CD4-positive, alpha-beta T cell (primary cell): ENCODE measurements at regions not wholly inside any gene's neighbourhood (a gene's known extent, or its start where the extent isn't known, plus 50 kb on each side); places are given as distances from the start of the nearest gene placed in this dataset.

Source experiments
- ATAC-seq: fragments of 200-7000 bp; cut with Tn5 transposase; one replicate; pipeline ENCODE4 v1.10.0; 2022; ENCODE audit warnings: mild to moderate bottlenecking; ENCODE audit not compliant: poor library complexity
- CTCF ChIA-PET: fragments of 350-600 bp; sonication (Branson Sonifier 250); formaldehyde crosslinking; loops from one replicate; lab custom pipeline; 2021; ENCODE audit warnings: antibody characterized with exemption, inconsistent platforms; lab: Charles Lee
- POLR2A ChIA-PET: fragments of 350-600 bp; sonication (Branson Sonifier 250); formaldehyde crosslinking; loops from one replicate; lab custom pipeline; 2021; ENCODE audit warnings: antibody characterized with exemption, inconsistent platforms; lab: Charles Lee
- DNase-seq, 14 experiments: peaks; one replicate each; pipeline ENCODE4 v3.0.0-alpha.2; 2013 to 2020; ENCODE audit warnings: mixed read lengths in 2 of 14
- H3K27ac ChIP-seq, 2 donors: one replicate each; pipeline versions ENCODE4 v1.5.1 to v1.7.0; 2013; ENCODE audit warnings: low read length in 2 of 2, low read depth in 1 of 2, mild to moderate bottlenecking in 1 of 2
- H3K27me3 ChIP-seq, 2 experiments: 1 replicate in 1 of 2; 2 replicates in 1 of 2; pipeline versions ENCODE4 v1.6.1 to v1.7.0; 2013; ENCODE audit warnings: low read length in 2 of 2, control low read depth in 1 of 2, mild to moderate bottlenecking in 1 of 2, moderate library complexity in 1 of 2; ENCODE audit not compliant: insufficient read depth in 2 of 2, control insufficient read depth in 1 of 2
- H3K36me3 ChIP-seq: one replicate; pipeline ENCODE4 v1.6.1; 2013; ENCODE audit warnings: low read length, control low read depth; ENCODE audit not compliant: insufficient read depth
- H3K4me1 ChIP-seq: one replicate; pipeline ENCODE4 v1.6.1; 2013; ENCODE audit warnings: low read length, control low read depth; ENCODE audit not compliant: insufficient read depth
- H3K4me3 ChIP-seq: one replicate; pipeline ENCODE4 v1.5.1; 2013; ENCODE audit warnings: mild to moderate bottlenecking, low read length, moderate library complexity
- H3K9me3 ChIP-seq, 2 experiments: 1 replicate in 1 of 2; 2 replicates in 1 of 2; pipeline versions ENCODE4 v1.6.1 to v1.7.0; 2013; ENCODE audit warnings: low read length in 2 of 2, mild to moderate bottlenecking in 2 of 2, control low read depth in 1 of 2, moderate library complexity in 1 of 2; ENCODE audit not compliant: control insufficient read depth in 1 of 2, insufficient read depth in 1 of 2
- H3K27ac Mint-ChIP-seq: one replicate; pipeline ENCODE4 v1.8.0; 2020; ENCODE audit warnings: mixed read lengths
- H3K27me3 Mint-ChIP-seq: one replicate; pipeline ENCODE4 v1.8.0; 2021; ENCODE audit warnings: mixed read lengths
- H3K36me3 Mint-ChIP-seq: one replicate; pipeline ENCODE4 v1.8.0; 2021; ENCODE audit warnings: low read depth, mixed read lengths
- H3K4me1 Mint-ChIP-seq: one replicate; pipeline ENCODE4 v1.8.0; 2021; ENCODE audit warnings: low read depth, mixed read lengths
- H3K4me3 Mint-ChIP-seq: one replicate; pipeline ENCODE4 v1.8.0; 2020; ENCODE audit warnings: mild to moderate bottlenecking, mixed read lengths
- H3K9me3 Mint-ChIP-seq: one replicate; pipeline ENCODE4 v1.8.0; 2020; ENCODE audit warnings: mixed read lengths
- CTCF ChIP-seq: fragments of 200-600 bp; IDR thresholded peaks from one replicate; pipeline ENCODE4 v1.8.0; 2022; ENCODE audit warnings: antibody characterized with exemption, mild to moderate bottlenecking
- intact Hi-C, 2 experiments: fragments of 100-400 bp; cut with DNase I in 1 of 2; cut with micrococcal nuclease in 1 of 2; formaldehyde crosslinking; loops; one replicate each; pipeline versions ENCODE4 v1.15.1 to v1.9.0; 2023 to 2025; cut with DNase I, micrococcal nuclease

GRCh38 chr5:116773926-116774325 is 199.3 kb upstream of the SEMA6A start:
- Histone ChIP-seq H3K4me1 (no peaks in the 10 kb centered on the region), H3K9me3 (no peaks in the 10 kb centered on the region), H3K27ac (no peak overlapping the region), H3K4me3 (no peak overlapping the region), H3K27me3 (no peaks in the 10 kb centered on the region), H3K36me3 (no peaks in the 10 kb centered on the region)
- no peak overlapping the region for H3K4me3 Mint-ChIP-seq
- ATAC-seq (no peak), DNase-seq (no peak)
- intact Hi-C loops: no loop called here
- no peaks in the 10 kb centered on the region for H3K4me1 Mint-ChIP-seq
- no peaks in the 10 kb centered on the region for H3K36me3 Mint-ChIP-seq
- H3K27ac Mint-ChIP-seq: no peak overlapping the region
- no peak for TF ChIP-seq CTCF
- ChIA-PET CTCF (no interaction called here), POLR2A (no interaction called here)
- no peaks in the 10 kb centered on the region for H3K27me3 Mint-ChIP-seq
- no peaks in the 10 kb centered on the region for H3K9me3 Mint-ChIP-seq

GRCh38 chr5:116772806-116773205 is 198.2 kb upstream of the SEMA6A start:
- no peaks in the 10 kb centered on the region for H3K9me3 Mint-ChIP-seq
- no peak for DNase-seq
- intact Hi-C loops: no loop called here
- no peaks in the 10 kb centered on the region for H3K36me3 ChIP-seq
- no peaks in the 10 kb centered on the region for H3K36me3 Mint-ChIP-seq
- ChIA-PET CTCF (no interaction called here), POLR2A (no interaction called here)
- TF ChIP-seq CTCF: no peak
- H3K27me3 Mint-ChIP-seq: no peaks in the 10 kb centered on the region
- H3K27me3 ChIP-seq: no peaks in the 10 kb centered on the region
- no peaks in the 10 kb centered on the region for H3K4me1 Mint-ChIP-seq
- H3K27ac ChIP-seq: no peak overlapping the region
- no peak overlapping the region for H3K4me3 Mint-ChIP-seq
- no peaks in the 10 kb centered on the region for H3K4me1 ChIP-seq
- no peak overlapping the region for H3K4me3 ChIP-seq
- H3K27ac Mint-ChIP-seq: no peak overlapping the region
- H3K9me3 ChIP-seq: no peaks in the 10 kb centered on the region
- no peak for ATAC-seq

GRCh38 chr5:116772152-116772501 is 197.5 kb upstream of the SEMA6A start:
- Mint-ChIP-seq H3K9me3 (no peaks in the 10 kb centered on the region), H3K27me3 (no peaks in the 10 kb centered on the region), H3K4me3 (no peak overlapping the region), H3K27ac (no peak overlapping the region), H3K4me1 (no peaks in the 10 kb centered on the region), H3K36me3 (no peaks in the 10 kb centered on the region)
- Histone ChIP-seq H3K4me1 (no peaks in the 10 kb centered on the region), H3K27me3 (no peaks in the 10 kb centered on the region), H3K9me3 (no peaks in the 10 kb centered on the region), H3K27ac (no peak overlapping the region), H3K36me3 (no peaks in the 10 kb centered on the region), H3K4me3 (no peak overlapping the region)
- intact Hi-C loops: no loop called here
- DNase-seq (no peak), ATAC-seq (no peak)
- ChIA-PET POLR2A (no interaction called here), CTCF (no interaction called here)
- TF ChIP-seq CTCF: no peak
